ENCODE measurements at regions not wholly inside any gene's neighbourhood (a gene's known extent, or its start where the extent isn't known, plus 50 kb on each side); places are given as distances from the start of the nearest gene placed in this dataset.

DNA sequence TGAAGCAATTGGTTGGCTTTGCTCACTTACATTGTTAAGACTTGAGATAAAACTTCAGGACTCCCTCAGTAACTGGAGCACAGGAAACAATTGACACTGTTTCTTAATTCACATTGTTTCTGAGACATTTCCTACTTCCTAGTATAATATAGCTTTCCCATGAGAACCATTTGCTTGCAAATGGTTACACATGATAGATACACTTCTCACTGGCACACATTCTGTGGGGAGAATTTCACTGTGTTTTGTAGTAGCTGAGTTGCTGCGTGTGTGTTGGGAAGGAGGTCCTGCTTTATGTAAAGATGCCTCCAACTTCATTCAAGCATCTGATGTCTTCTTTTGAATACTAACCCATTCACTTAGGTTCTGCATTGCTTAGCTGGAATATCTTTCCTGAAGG is 85.3 kb upstream of the SLC4A4 start:
- ATAC-seq (ENCODE audit: low FRiP score), result no peak
- DNase-seq (ENCODE audit: low spot score), result no peak
- TF ChIP-seq, protein P1, sequence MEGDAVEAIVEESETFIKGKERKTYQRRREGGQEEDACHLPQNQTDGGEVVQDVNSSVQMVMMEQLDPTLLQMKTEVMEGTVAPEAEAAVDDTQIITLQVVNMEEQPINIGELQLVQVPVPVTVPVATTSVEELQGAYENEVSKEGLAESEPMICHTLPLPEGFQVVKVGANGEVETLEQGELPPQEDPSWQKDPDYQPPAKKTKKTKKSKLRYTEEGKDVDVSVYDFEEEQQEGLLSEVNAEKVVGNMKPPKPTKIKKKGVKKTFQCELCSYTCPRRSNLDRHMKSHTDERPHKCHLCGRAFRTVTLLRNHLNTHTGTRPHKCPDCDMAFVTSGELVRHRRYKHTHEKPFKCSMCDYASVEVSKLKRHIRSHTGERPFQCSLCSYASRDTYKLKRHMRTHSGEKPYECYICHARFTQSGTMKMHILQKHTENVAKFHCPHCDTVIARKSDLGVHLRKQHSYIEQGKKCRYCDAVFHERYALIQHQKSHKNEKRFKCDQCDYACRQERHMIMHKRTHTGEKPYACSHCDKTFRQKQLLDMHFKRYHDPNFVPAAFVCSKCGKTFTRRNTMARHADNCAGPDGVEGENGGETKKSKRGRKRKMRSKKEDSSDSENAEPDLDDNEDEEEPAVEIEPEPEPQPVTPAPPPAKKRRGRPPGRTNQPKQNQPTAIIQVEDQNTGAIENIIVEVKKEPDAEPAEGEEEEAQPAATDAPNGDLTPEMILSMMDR (IDR thresholded peaks at IDR 0.05), result no peak

DNA sequence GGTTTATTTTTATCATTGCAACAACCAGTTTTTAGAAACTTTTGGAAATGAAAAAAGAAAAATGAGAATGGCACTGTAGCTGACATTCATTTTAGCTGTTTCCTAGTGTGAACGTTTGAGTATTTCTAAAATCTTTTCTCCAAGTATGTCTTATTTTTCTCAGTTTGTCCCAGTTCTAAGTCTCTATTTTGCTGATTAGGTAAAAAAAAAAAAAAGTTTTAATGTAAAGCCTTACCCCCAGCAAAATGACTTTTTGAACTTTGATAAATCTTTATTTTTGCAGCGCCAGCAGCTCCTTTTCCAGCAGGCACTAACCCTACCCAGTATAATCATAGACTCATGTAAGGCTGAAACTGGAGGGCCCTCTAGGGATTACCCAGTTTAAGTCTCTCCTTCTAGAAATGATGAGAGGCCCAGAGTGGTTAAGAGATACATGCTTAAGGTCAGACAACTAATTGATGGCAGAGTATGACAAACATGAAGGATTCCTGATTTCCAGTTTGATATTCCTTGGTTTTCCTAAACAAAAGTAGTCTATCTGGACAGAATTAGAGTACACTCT is 84.3 kb upstream of the SLC4A4 start:
- DNase-seq (ENCODE audit: low spot score) (no peak), ATAC-seq (ENCODE audit: low FRiP score) (no peak)
- TF ChIP-seq, protein P1 (IDR thresholded peaks at IDR 0.05), result no peak

DNA sequence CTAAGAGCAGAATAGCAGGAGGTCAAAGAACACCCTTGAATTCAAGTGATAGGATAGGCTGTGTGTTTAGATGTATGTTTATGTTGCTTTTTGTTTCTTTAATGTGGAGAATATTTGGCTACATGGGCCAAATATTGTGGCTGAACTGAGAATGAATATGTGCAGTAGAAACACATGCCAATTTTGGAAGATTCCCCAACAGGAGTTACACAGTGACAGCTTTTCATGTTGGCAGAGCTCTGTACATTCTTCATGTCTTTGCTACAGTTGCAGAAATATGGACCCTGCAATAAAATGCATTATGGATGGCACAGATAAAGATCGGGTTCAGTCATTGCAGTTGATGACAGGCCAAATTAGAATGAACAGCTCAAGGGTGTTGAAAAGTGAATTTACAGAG is 82.8 kb upstream of the SLC4A4 start:
- DNase-seq (ENCODE audit: low spot score) (no peak), ATAC-seq (ENCODE audit: low FRiP score) (no peak)
- TF ChIP-seq, protein P1 (IDR thresholded peaks at IDR 0.05), result no peak

DNA sequence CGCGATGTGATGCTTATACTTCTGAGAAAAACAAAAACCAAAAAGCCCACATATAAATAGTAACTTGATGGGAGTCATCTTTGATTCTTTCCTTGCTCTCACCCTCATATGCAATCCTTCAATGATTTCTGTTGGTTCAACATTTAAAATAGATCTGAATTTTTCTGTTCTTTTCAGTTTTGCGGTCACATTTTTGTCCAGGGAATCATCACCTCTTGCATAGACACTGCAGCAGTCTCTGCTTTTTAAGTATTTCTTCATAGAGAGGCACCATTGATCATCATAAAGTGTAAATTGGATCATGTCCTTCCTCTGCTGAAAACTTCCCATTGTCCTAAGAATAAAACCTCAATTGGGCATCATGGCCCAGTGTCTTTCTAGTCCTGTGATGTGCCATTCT is 81.1 kb upstream of the SLC4A4 start:
- TF ChIP-seq, protein P1 (IDR thresholded peaks at IDR 0.05), result no peak
- no peak for ATAC-seq (ENCODE audit: low FRiP score)
- DNase-seq (ENCODE audit: low spot score), result no peak

DNA sequence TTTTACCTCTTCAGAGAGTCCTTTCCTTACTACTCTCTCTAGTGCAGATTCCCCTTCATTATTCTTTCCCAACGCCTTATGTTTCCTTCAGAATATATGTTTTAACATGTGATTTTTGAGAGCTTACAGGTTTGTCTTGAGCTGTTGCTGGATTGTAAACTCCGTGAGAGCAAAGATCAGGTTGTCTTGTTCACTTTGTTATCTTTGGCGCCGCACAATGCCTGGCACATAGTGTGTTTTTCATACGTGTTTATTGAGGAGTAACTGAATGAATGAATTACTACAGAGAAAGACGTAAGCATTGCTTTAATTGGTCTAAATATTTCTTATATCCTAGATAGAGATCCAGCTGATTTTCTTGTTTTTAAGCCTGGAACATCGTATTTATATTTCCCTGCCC is 80.5 kb upstream of the SLC4A4 start:
- no peak for ATAC-seq (ENCODE audit: low FRiP score)
- no peak for DNase-seq (ENCODE audit: low spot score)
- TF ChIP-seq, protein P1 (IDR thresholded peaks at IDR 0.05), result no peak

DNA sequence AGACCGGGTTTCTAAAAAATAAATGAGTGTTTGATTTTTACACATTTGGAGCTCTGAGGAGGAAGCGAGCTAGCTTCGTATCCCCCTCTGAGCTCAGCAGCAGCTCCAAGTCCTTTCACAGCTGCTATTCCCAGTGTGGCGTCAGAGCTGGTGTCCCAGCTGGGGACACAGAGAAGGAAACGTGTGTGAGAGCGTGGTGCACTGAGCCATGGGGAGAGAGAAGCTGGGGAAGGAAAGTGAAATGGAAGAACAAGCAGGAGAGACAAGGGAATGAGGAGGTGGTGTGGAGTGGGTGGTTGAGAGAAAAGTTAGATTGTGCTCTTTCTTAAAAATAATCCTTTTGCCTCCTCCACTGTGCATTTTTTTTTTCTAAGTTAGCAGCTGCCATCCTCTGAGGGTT is 79.5 kb upstream of the SLC4A4 start:
- DNase-seq (ENCODE audit: low spot score) (no peak), ATAC-seq (ENCODE audit: low FRiP score) (no peak)
- TF ChIP-seq, protein P1 (IDR thresholded peaks at IDR 0.05), result no peak

DNA sequence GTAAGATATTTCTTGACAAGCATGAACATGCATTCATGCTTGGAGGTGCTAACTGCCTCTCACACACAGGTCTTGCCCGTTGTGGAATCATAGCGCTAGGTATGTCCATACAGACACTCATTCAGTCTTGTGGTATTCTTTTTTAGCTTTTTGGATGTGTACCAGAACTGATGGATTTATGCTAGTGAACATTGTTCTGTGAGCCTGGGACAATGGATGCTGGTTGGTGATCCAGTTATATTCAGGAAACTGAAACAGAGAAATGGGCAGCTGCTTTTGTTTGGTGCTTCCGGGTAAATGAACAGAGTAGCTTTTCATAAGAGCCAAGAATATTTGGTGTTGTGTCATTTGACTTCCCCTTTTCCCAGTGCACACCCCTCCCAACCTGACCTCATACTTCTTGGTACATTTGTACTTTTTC is 78.9 kb upstream of the SLC4A4 start:
- ATAC-seq (ENCODE audit: low FRiP score) (no peak), DNase-seq (ENCODE audit: low spot score) (no peak)
- TF ChIP-seq, protein P1 (IDR thresholded peaks at IDR 0.05), result no peak

All from omental fat pad (tissue), 3 donors.